HG02678 (cell line): ENCODE measurements at regions not wholly inside any gene's neighbourhood (a gene's known extent, or its start where the extent isn't known, plus 50 kb on each side); places are given as distances from the start of the nearest gene placed in this dataset.
A peak's percentile ranks its signal among the peaks of the same experiment; 100 is the strongest.
"Not testable (repeated sequence)": the region's sequence is repeated elsewhere in the genome, so short reads cannot be mapped to it uniquely, and the experiment has no call there.

Source experiments
- ATAC-seq: cut with Tn5 transposase; IDR thresholded peaks from one replicate; pipeline ENCODE4 v1.9.1; 2021; ENCODE audit warnings: mild to moderate bottlenecking, moderate library complexity; ENCODE audit not compliant: unreplicated experiment

GRCh38 chr12:33514893-33515292 lies 75.3 kb upstream of the SYT10 start:
- no peak for ATAC-seq

GRCh38 chr12:33519566-33519965 lies 79.9 kb upstream of the SYT10 start:
- no peak for ATAC-seq

DNA sequence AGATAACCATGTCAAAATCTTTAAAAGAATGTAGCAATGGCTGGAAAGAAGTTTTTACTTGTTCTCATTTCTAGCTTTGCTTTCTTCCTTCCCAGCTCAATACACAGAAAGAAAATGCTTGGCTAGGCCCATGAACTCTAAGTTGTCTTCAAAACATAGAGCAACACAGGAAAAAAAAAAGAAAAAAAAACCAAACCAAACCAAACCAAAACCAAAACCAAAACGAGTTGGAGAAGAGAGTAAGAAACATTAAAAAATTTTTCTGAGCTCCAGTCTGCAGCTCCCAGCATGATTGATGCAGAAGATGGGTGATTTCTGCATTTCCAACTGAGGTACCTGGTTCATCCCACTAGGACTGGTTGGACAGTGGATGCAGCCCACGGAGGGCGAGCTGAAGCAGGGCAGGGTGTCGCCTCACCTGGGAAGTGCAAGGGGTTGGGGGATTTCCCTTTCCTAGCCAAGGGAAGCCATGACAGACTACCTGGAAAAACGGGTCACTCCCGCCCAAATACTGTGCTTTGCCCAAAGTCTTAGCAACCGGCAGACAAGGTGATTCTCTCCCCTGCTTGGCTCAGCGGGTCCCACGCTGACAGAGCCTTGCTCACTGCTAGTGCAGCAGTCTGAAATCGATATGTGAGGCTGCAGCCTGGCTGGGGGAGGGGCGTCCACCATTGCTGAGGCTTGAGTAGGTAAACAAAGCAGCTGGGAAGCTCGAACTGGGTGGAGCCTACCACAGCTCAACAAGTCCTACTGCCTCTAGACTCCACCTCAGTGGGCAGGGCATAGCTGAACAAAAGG lies 81.1 kb upstream of the SYT10 start:
- not testable (repeated sequence) for ATAC-seq

GRCh38 chr12:33529031-33529430 lies 89.4 kb upstream of the SYT10 start:
- ATAC-seq, result no peak

DNA sequence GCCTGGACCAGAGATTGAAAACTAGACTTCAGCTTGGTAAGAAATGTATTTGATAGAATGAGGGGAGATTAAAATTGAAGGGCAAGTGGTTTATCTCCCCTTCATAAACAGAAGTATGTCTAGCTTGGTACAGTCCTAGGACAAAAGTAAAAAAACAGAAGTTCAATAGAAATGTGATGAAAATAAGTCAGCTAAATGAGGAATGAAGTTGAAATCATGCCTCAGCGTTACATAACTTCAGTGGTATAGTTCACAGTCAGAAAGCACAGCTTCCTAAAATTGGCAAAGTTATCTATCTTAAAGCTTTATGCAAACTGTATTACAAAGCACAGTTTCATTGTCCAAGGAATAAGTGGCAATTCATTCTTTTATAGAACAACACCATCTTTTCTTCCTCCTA lies 90.2 kb upstream of the SYT10 start:
- ATAC-seq, result no peak

GRCh38 chr12:33531261-33531660 lies 91.6 kb upstream of the SYT10 start:
- ATAC-seq, result no peak

DNA sequence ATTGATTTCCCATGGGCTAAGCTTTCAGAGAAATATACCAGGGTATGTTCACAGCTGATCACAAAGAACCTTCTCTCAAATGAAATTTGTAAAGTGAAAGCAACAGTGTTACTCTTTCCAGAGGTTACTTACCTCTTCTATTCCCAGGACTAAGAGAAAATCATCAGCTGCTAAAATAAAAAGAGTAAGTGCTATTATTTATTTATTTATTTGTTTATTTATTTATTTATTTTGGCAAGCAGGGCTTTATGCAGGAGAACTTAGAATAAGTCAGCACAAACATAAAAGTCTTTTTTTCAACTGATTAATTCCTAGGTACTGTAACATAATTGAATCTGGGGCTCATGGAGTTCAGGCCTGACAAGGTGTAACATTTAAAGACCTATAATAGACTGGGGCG lies 93.9 kb upstream of the SYT10 start:
- no peak for ATAC-seq

GRCh38 chr12:33536431-33536830 lies 96.8 kb upstream of the SYT10 start:
- no peak for ATAC-seq

- ATAC-seq, result no peak
These were observed 106.4 kb upstream of the SYT10 start for GRCh38 chr12:33546004-33546403.

DNA sequence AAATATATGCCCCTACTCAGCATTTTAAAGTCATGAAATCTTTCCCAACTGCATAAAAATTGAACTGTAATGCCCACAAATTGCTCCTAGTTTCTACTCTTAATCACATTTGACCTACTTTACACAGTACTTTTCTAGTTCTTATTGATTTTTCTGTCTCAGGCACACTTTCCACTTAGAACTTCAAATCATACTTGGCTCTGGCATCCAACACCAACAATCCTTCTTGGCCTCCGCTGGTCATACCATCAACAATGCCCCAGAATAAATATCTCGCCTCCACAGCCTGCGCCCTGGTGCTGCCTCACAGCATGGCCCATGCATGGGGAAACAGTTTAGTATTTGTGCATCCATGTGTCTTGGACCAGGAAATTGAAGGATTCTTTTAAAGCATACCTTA lies 107.5 kb upstream of the SYT10 start:
- no peak for ATAC-seq

DNA sequence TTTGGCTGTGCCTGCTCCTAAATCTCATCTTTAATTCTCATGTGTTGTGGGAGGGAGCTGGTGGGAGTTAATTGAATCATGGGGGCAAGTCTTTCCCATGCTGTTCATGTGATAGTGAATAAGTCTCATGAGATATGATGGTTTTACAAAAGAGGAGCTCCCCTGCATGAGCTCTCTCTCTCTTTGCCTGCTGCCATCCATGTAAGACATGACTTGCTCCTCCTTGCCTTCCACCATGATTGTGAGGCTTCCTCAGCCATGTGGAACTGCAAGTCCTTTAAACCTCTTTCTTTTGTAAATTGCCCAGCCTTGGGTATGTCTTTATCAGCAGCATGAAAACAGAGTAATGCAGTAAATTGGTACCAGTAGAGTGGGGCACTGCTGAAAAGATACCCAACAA lies 110.6 kb upstream of the SYT10 start:
- ATAC-seq, result not testable (repeated sequence)

GRCh38 chr12:33551006-33551405 lies 111.4 kb upstream of the SYT10 start:
- no peak for ATAC-seq

- no peak for ATAC-seq
These were observed 115.5 kb upstream of the SYT10 start for GRCh38 chr12:33555128-33555527.

GRCh38 chr12:33560653-33561208 lies 121.1 kb upstream of the SYT10 start:
- ATAC-seq, result no peak

DNA sequence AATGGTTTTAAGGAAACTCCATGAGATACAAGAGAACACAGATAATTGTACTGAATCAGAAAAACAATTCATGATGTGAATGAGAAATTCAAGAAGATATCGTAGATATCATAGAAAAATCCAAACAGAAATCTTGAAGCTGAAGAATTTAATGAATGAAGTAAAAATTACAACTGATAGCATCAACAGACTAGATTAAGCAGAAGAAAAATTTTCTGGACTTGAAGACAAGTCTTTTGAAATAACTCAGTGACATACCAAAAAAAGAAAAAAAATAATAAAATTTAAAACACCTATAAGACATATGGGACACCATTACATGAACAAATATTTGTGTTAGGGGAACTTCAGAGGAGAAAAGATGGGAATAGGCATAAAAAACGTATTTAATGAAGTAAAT lies 122.8 kb upstream of the SYT10 start:
- ATAC-seq, result no peak

DNA sequence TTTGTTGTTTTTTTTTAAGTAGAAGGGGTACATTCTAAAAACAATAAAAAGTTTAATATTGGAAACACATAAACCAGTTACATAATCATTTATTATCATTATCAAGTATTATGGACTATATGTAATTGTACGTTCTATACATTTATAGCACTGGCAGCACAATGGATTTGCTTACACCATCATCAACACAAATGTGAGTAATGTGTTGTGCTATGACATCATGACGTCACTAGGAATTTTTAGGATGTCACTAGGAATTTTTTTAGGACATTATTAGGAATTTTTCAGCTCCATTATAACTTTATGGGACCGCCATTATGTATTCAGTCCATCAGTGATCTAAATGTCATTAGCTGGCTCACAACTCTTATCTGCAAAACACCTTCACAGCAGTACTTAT lies 126.8 kb upstream of the SYT10 start:
- ATAC-seq, result no peak

- ATAC-seq, result no peak
These were observed 135.7 kb upstream of the SYT10 start for GRCh38 chr12:33575346-33575745.

DNA sequence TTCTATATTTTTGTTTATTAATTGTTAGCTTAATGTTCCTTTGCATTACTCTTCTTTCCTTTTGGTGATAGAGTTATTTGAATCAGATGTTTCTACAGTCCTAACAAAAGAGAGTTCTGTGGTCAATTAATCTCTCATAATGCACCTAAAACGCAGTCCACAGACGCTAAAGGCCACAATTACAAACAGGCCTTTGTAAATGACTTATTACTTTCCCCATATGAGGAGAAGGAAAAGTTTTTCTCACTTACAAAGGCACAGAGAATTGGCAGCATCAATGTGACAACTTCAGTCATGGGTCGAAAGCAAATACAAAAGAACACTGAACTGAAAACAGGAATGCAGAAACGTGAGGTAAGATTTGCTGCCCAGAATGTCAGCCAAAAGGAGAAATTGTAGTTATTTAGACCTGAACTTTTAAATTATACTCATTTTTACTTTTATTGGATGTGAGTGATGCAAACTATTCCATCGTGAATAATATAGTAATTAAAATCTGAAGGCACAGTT lies 142.0 kb upstream of the SYT10 start:
- ATAC-seq, result no peak

GRCh38 chr12:33586576-33586975 lies 147.0 kb upstream of the SYT10 start:
- ATAC-seq, result no peak

DNA sequence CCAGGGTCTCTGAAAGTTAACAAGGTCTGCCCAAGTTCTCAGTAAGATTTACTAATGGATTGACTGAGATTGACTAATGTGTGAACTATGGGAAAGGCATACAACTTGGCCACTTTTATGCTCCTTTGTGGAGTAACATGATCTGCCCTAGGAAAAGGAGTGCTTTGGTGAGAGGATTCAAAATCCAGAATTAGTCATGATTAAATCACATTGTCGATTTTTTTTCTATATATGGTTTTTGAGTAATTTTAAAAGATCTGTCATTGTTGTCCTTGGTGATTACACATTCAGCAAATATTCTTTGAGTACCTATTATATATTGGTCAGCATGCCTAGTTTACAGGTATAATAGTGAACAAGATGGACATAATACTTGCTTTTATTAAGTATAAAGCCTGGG lies 147.7 kb upstream of the SYT10 start:
- ATAC-seq, result no peak

DNA sequence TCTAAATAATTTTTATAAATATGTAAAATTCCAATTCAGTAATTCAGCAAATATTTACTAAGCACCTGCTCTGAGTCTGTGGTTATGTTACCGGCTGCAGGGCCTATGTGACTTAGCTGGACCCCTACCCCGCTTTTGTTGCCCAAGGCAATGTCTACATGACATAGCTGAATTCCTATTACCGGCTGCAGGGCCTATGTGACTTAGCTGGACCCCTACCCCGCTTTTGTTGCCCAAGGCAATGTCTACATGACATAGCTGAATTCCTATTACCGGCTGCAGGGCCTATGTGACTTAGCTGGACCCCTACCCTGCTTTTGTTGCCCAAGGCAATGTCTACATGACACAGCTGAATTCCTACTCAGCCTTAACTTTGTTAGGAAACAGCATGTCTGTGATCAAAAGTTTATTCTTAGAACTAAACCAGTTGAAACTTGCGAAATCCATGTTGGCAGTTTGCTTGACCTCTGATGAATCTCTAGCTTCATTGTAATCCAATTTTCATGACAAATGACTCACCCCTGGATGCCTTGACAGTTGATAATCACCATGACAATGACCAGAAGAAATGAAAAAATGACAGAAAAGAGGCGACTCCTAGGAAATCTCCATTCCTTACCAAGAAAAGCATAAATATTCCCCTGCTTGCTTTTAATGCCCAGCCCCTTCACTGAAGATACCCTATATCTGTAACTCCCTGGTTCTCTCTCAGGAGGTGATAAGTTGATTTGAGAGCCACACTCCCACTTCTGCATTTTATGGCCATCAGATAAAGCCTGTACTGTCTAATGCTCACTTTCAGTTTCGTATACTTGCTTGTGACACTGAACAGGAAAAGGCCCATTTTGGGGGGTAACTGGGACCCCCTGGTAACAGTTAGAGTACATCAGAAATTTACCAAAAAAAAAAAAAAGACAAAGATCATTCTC lies 148.4 kb upstream of the SYT10 start:
- peak; percentile 86 for ATAC-seq
